G401 (cell line): ENCODE measurements at regions not wholly inside any gene's neighbourhood (a gene's known extent, or its start where the extent isn't known, plus 50 kb on each side); places are given as distances from the start of the nearest gene placed in this dataset.

ENCODE experiments used
- DNase-seq: peaks from one replicate; pipeline ENCODE4 v3.0.0-alpha.2; 2015; ENCODE audit warnings: low spot score
- in situ Hi-C: cut with HindIII; loops from 2 replicates; pipeline ENCODE4 v1.10.0; 2016; ENCODE audit warnings: low sequenced_read_pairs, mixed read lengths

- DNase-seq: no peak
- in situ Hi-C loops: no loop called here
Observed at GRCh38 chr12:105843561-105843960, 295.2 kb downstream of the NUAK1 start.

- DNase-seq: no peak
- in situ Hi-C loops: no loop called here
Observed at GRCh38 chr12:105843986-105844760, 294.6 kb downstream of the NUAK1 start.

- no peak for DNase-seq
- in situ Hi-C loops: no loop called here
Observed at GRCh38 chr12:105846331-105846730, 292.4 kb downstream of the NUAK1 start.

- DNase-seq: no peak
- in situ Hi-C loops: no loop called here
Observed at GRCh38 chr12:105847068-105847467, 291.7 kb downstream of the NUAK1 start.

GRCh38 chr12:105848286-105848685, 290.5 kb downstream of the NUAK1 start:
- in situ Hi-C loops: no loop called here
- no peak for DNase-seq

- in situ Hi-C loops: no loop called here
- DNase-seq: no peak
Observed at GRCh38 chr12:105850103-105850968, 288.4 kb downstream of the NUAK1 start.

- in situ Hi-C loops: no loop called here
- DNase-seq: no peak
Observed at GRCh38 chr12:105852496-105852895, 286.3 kb downstream of the NUAK1 start.

- in situ Hi-C loops: no loop called here
- DNase-seq: no peak
Observed at GRCh38 chr12:105852951-105853350, 285.8 kb downstream of the NUAK1 start.

- in situ Hi-C loops: no loop called here
- no peak for DNase-seq
Observed at GRCh38 chr12:105854071-105854470, 284.7 kb downstream of the NUAK1 start.

- in situ Hi-C loops: no loop called here
- DNase-seq: peak; percentile 58
Observed at GRCh38 chr12:105855361-105856047, 283.2 kb downstream of the NUAK1 start.

GRCh38 chr12:105856048-105856405, 282.7 kb downstream of the NUAK1 start:
- peak; percentile 70 for DNase-seq
- in situ Hi-C loops: no loop called here

GRCh38 chr12:105858981-105859710, 279.6 kb downstream of the NUAK1 start:
- in situ Hi-C loops: no loop called here
- DNase-seq: no peak

- in situ Hi-C loops: no loop called here
- DNase-seq: no peak
Observed at GRCh38 chr12:105860561-105861207, 278.1 kb downstream of the NUAK1 start.

GRCh38 chr12:105861227-105861626, 277.5 kb downstream of the NUAK1 start:
- in situ Hi-C loops: no loop called here

GRCh38 chr12:105862163-105862821, 276.5 kb downstream of the NUAK1 start:
- in situ Hi-C loops: no loop called here
- no peak for DNase-seq

More at GRCh38 chr12:105861227-105861626, 277.5 kb downstream of the NUAK1 start:
- no peak for DNase-seq

- in situ Hi-C loops: no loop called here
- DNase-seq: no peak
Observed at GRCh38 chr12:105864316-105864715, 274.4 kb downstream of the NUAK1 start.

GRCh38 chr12:105864901-105865300, 273.9 kb downstream of the NUAK1 start:
- no peak for DNase-seq
- in situ Hi-C loops: no loop called here

- in situ Hi-C loops: no loop called here
- DNase-seq: no peak
Observed at GRCh38 chr12:105865886-105866285, 272.9 kb downstream of the NUAK1 start.
